ENCODE measurements at regions not wholly inside any gene's neighbourhood (a gene's known extent, or its start where the extent isn't known, plus 50 kb on each side); places are given as distances from the start of the nearest gene placed in this dataset.

- DNase-seq (ENCODE audit: low read depth, low spot score): no peak
Measured at GRCh38 chr2:3100386-3100785, 277.2 kb downstream of the EIPR1 start.

GRCh38 chr2:3099860-3100234 is 277.8 kb downstream of the EIPR1 start:
- DNase-seq (ENCODE audit: low read depth, low spot score): no peak

GRCh38 chr2:3099145-3099859 is 278.3 kb downstream of the EIPR1 start:
- no peak for DNase-seq (ENCODE audit: low read depth, low spot score)

- DNase-seq (ENCODE audit: low read depth, low spot score): no peak
Measured at GRCh38 chr2:3098231-3098630, 279.4 kb downstream of the EIPR1 start.

GRCh38 chr2:3097804-3098203 is 279.8 kb downstream of the EIPR1 start:
- no peak for DNase-seq (ENCODE audit: low read depth, low spot score)

GRCh38 chr2:3094999-3095958 is 282.3 kb downstream of the EIPR1 start:
- no peak for DNase-seq (ENCODE audit: low read depth, low spot score)

GRCh38 chr2:3094318-3094717 is 283.3 kb downstream of the EIPR1 start:
- no peak for DNase-seq (ENCODE audit: low read depth, low spot score)

- DNase-seq (ENCODE audit: low read depth, low spot score): no peak
Measured at GRCh38 chr2:3091696-3092095, 285.9 kb downstream of the EIPR1 start.

- no peak for DNase-seq (ENCODE audit: low read depth, low spot score)
Measured at GRCh38 chr2:3082705-3083104, 294.9 kb downstream of the EIPR1 start.

GRCh38 chr2:3079959-3080948 is 297.4 kb downstream of the EIPR1 start:
- no peak for DNase-seq (ENCODE audit: low read depth, low spot score)

GRCh38 chr2:3079466-3079865 is 298.2 kb downstream of the EIPR1 start:
- no peak for DNase-seq (ENCODE audit: low read depth, low spot score)

GRCh38 chr2:3078684-3079083 is 298.9 kb downstream of the EIPR1 start:
- DNase-seq (ENCODE audit: low read depth, low spot score): no peak

- no peak for DNase-seq (ENCODE audit: low read depth, low spot score)
Measured at GRCh38 chr2:3076848-3077642, 300.6 kb downstream of the EIPR1 start.

- no peak for DNase-seq (ENCODE audit: low read depth, low spot score)
Measured at GRCh38 chr2:3075991-3076340, 301.7 kb downstream of the EIPR1 start.

GRCh38 chr2:3075316-3075990 is 302.2 kb downstream of the EIPR1 start:
- no peak for DNase-seq (ENCODE audit: low read depth, low spot score)

- DNase-seq (ENCODE audit: low read depth, low spot score): no peak
Measured at GRCh38 chr2:3073704-3074103, 303.9 kb downstream of the EIPR1 start.

- DNase-seq (ENCODE audit: low read depth, low spot score): no peak
Measured at GRCh38 chr2:3073041-3073595, 304.5 kb downstream of the EIPR1 start.

GRCh38 chr2:3071685-3072263 is 305.8 kb downstream of the EIPR1 start:
- DNase-seq (ENCODE audit: low read depth, low spot score): no peak

GRCh38 chr2:3066831-3067230 is 310.8 kb downstream of the EIPR1 start:
- DNase-seq (ENCODE audit: low read depth, low spot score): no peak

- no peak for DNase-seq (ENCODE audit: low read depth, low spot score)
Measured at GRCh38 chr2:3065928-3066327, 311.7 kb downstream of the EIPR1 start.

Measured in astrocyte of the hippocampus (primary cell).